Fibroblast of lung (primary cell): ENCODE measurements at regions not wholly inside any gene's neighbourhood (a gene's known extent, or its start where the extent isn't known, plus 50 kb on each side); places are given as distances from the start of the nearest gene placed in this dataset.

Source experiments
- DNase-seq, 2 donors: peaks; one replicate each; pipeline versions ENCODE4 v3.0.0 to v3.0.0-alpha.2; 2010; ENCODE audit warnings: low read depth in 2 of 2
- H2AFZ ChIP-seq: 2 replicates; pipeline ENCODE4 v1.5.1; 2012; ENCODE audit warnings: low read length, control low read depth, inconsistent platforms
- H3K27ac ChIP-seq: 2 replicates; pipeline ENCODE4 v1.5.1; 2011; ENCODE audit warnings: low read length, control low read depth; ENCODE audit not compliant: insufficient read depth
- H3K27me3 ChIP-seq: 2 replicates; pipeline ENCODE4 v1.5.1; 2011; ENCODE audit warnings: mild to moderate bottlenecking, low read length; ENCODE audit not compliant: control insufficient read depth, insufficient read depth
- H3K36me3 ChIP-seq: 2 replicates; pipeline ENCODE4 v1.5.1; 2011; ENCODE audit warnings: low read length; ENCODE audit not compliant: control insufficient read depth, insufficient read depth
- H3K4me1 ChIP-seq: 2 replicates; pipeline ENCODE4 v1.5.1; 2011; ENCODE audit warnings: low read length; ENCODE audit not compliant: control insufficient read depth, insufficient read depth; ENCODE audit errors: extremely low read depth
- H3K4me2 ChIP-seq: 2 replicates; pipeline ENCODE4 v1.5.1; 2011; ENCODE audit warnings: low read length, control low read depth; ENCODE audit not compliant: insufficient read depth; ENCODE audit errors: extremely low read depth
- H3K4me3 ChIP-seq, 4 experiments: fragments of 200-600 bp in 1 of 4; sonication (generic) in 1 of 4; replicated peaks in 1 of 4; 2 replicates each; pipeline ENCODE4 v1.5.1; 2011 to 2016; ENCODE audit warnings: low read length in 4 of 4, low read depth in 3 of 4, mild to moderate bottlenecking in 3 of 4, control low read depth in 2 of 4, inconsistent platforms in 1 of 4, mixed read lengths in 1 of 4; ENCODE audit not compliant: insufficient read depth in 1 of 4; ENCODE audit errors: control extremely low read depth in 1 of 4
- H3K79me2 ChIP-seq: 2 replicates; pipeline ENCODE4 v1.5.1; 2012; ENCODE audit warnings: mild to moderate bottlenecking, low read length, inconsistent platforms; ENCODE audit not compliant: control insufficient read depth, insufficient read depth
- H3K9ac ChIP-seq: 2 replicates; pipeline ENCODE4 v1.5.1; 2011; ENCODE audit warnings: mild to moderate bottlenecking, low read length, control low read depth; ENCODE audit not compliant: insufficient read depth
- H3K9me3 ChIP-seq: 2 replicates; pipeline ENCODE4 v1.5.1; 2012; ENCODE audit warnings: low read depth, low read length; ENCODE audit not compliant: control insufficient read depth, insufficient read depth
- H4K20me1 ChIP-seq: 2 replicates; pipeline ENCODE4 v1.5.1; 2011; ENCODE audit warnings: low read length; ENCODE audit not compliant: control insufficient read depth, insufficient read depth; ENCODE audit errors: extremely low read depth
- CTCF ChIP-seq, 2 donors: IDR thresholded peaks in 1 of 2; conservative IDR thresholded peaks in 1 of 2; 1 replicate in 1 of 2; 2 replicates in 1 of 2; pipeline ENCODE4 v1.5.1; 2011 to 2012; ENCODE audit warnings: low read length in 2 of 2, control low read depth in 1 of 2, inconsistent platforms in 1 of 2, low read depth in 1 of 2, mild to moderate bottlenecking in 1 of 2
- EZH2 ChIP-seq: IDR thresholded peaks from 2 replicates; pipeline ENCODE4 v1.5.1; 2012; ENCODE audit warnings: low read length, control low read depth, mild to moderate bottlenecking; ENCODE audit errors: missing control alignments

GRCh38 chr2:180601016-180601415, 379.4 kb upstream of the UBE2E3 start:
- Histone ChIP-seq H3K4me3 (no peak overlapping the region), H2AFZ (no peak overlapping the region), H3K9me3 (no peaks in the 10 kb centered on the region), H3K27me3 (no peaks in the 10 kb centered on the region), H3K4me2 (no peak overlapping the region), H3K4me1 (no peaks in the 10 kb centered on the region), H3K27ac (no peak overlapping the region), H3K36me3 (no peaks in the 10 kb centered on the region), H3K9ac (no peak overlapping the region), H3K79me2 (no peaks in the 10 kb centered on the region), H4K20me1 (no peaks in the 10 kb centered on the region)
- TF ChIP-seq EZH2 (no peak), CTCF (conservative IDR thresholded peaks at IDR 0.05 in 1 of 2, IDR thresholded peaks at IDR 0.05 in 1 of 2; ENCODE audit: low read depth in 1 of 2, low read length in 2 of 2) (no peak)
- no peak for DNase-seq

DNA sequence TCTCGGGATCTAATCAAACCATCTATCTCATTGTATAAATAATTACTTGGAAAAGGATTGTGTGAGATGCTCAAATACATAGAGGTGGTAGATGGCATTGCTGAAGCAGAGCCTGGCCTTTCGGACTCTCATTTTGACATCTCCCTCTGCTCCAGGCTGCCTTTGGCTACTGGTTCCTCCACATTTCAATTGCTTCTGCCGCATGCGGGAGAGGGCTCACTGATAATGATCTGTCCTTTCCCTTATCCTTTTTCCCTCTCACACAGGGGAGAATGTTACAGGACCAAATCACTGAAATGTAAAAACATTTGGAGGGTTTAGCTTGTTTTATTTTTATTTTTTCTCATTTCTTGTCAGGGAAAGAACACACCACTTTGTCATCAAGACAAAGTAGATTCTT, 380.6 kb upstream of the UBE2E3 start:
- Histone ChIP-seq H3K27ac (no peak overlapping the region), H3K79me2 (no peaks in the 10 kb centered on the region), H3K4me3 (no peak overlapping the region), H3K9me3 (no peaks in the 10 kb centered on the region), H3K27me3 (no peaks in the 10 kb centered on the region), H3K9ac (no peak overlapping the region), H4K20me1 (no peaks in the 10 kb centered on the region), H3K4me2 (no peak overlapping the region), H3K4me1 (no peaks in the 10 kb centered on the region), H2AFZ (no peak overlapping the region), H3K36me3 (no peaks in the 10 kb centered on the region)
- TF ChIP-seq CTCF (conservative IDR thresholded peaks at IDR 0.05 in 1 of 2, IDR thresholded peaks at IDR 0.05 in 1 of 2; ENCODE audit: low read depth in 1 of 2, low read length in 2 of 2) = no peak
- TF ChIP-seq EZH2 = no peak
- DNase-seq = no peak

DNA sequence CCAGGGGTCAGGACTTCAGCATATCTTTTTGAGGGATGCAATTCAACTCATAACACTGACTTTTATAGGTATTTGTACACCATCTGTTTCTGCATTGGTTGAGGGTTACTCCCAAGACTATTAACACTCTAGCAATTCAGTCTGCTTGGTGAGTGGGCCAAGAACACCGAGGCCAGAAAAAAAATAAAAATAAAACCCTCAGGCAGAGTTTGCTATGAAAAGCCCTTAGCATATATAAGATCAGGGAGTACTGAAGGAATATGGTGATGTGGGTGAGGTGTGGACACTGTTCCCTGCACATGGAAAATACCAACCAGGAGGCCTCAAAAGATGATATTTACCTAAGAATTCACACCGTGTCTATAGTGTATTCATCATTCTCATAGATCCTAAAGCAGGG, 383.2 kb upstream of the UBE2E3 start:
- Histone ChIP-seq H4K20me1 (no peaks in the 10 kb centered on the region), H2AFZ (no peak overlapping the region), H3K9me3 (no peaks in the 10 kb centered on the region), H3K4me2 (no peak overlapping the region), H3K27ac (no peak overlapping the region), H3K27me3 (no peaks in the 10 kb centered on the region), H3K4me1 (no peaks in the 10 kb centered on the region), H3K79me2 (no peaks in the 10 kb centered on the region), H3K4me3 (no peak overlapping the region), H3K36me3 (no peaks in the 10 kb centered on the region), H3K9ac (no peak overlapping the region)
- TF ChIP-seq CTCF (conservative IDR thresholded peaks at IDR 0.05 in 1 of 2, IDR thresholded peaks at IDR 0.05 in 1 of 2; ENCODE audit: low read depth in 1 of 2, low read length in 2 of 2) = no peak
- no peak for DNase-seq
